HepG2 (cell line): ENCODE measurements at regions not wholly inside any gene's neighbourhood (a gene's known extent, or its start where the extent isn't known, plus 50 kb on each side); places are given as distances from the start of the nearest gene placed in this dataset.

Source experiments
- ATF7 ChIP-seq, 2 experiments: fragments of 450-650 bp in 1 of 2; sonication (generic) in 1 of 2; formaldehyde crosslinking in 1 of 2; IDR thresholded peaks; 2 replicates each; pipeline versions ENCODE4 v1.4.0 to v1.6.1; 2016 to 2020; ENCODE audit warnings: antibody characterized with exemption in 1 of 2, mild to moderate bottlenecking in 1 of 2, missing genetic modification reagents in 1 of 2
- EHMT2 ChIP-seq: fragments of 200-600 bp; sonication (generic); IDR thresholded peaks from 2 replicates; pipeline ENCODE4 v1.7.0; 2017; ENCODE audit warnings: antibody characterized with exemption, low read depth, low read length, borderline replicate concordance
- FOXA3 ChIP-seq: IDR thresholded peaks from 2 replicates; pipeline ENCODE4 v1.6.1; 2016; ENCODE audit warnings: missing genetic modification reagents, missing compliant biosample characterization
- KLF6 ChIP-seq: IDR thresholded peaks from 2 replicates; pipeline ENCODE4 v1.8.0; 2016; ENCODE audit warnings: missing biosample characterization, missing genetic modification reagents
- SMC3 ChIP-seq: IDR thresholded peaks from 2 replicates; pipeline ENCODE4 v1.6.1; 2011; ENCODE audit warnings: low read length, improper control_type of control experiment
- TOE1 ChIP-seq: sonication (generic); formaldehyde crosslinking; IDR thresholded peaks from 2 replicates; pipeline ENCODE4 v1.4.0; 2020; ENCODE audit warnings: mild to moderate bottlenecking, missing genetic modification reagents
- ZBTB2 ChIP-seq: sonication (generic); formaldehyde crosslinking; IDR thresholded peaks from 2 replicates; pipeline ENCODE4 v1.8.0; 2022; ENCODE audit warnings: low read depth, missing genetic modification reagents
- ZBTB20 ChIP-seq: sonication (generic); formaldehyde crosslinking; IDR thresholded peaks from 2 replicates; pipeline ENCODE4 v1.8.1; 2023; ENCODE audit warnings: missing genetic modification reagents, low read depth, mild to moderate bottlenecking, borderline replicate concordance
- ZNF17 ChIP-seq: sonication (generic); formaldehyde crosslinking; IDR thresholded peaks from 2 replicates; pipeline ENCODE4 v1.5.0; 2020; ENCODE audit warnings: mild to moderate bottlenecking, missing genetic modification reagents
- ZNF20 ChIP-seq: sonication (generic); formaldehyde crosslinking; IDR thresholded peaks from 2 replicates; pipeline ENCODE4 v1.4.0; 2020; ENCODE audit warnings: mild to moderate bottlenecking, moderate library complexity, missing genetic modification reagents
- ZNF224 ChIP-seq: sonication (generic); formaldehyde crosslinking; IDR thresholded peaks from 2 replicates; pipeline ENCODE4 v1.5.0; 2020; ENCODE audit warnings: mild to moderate bottlenecking, missing genetic modification reagents
- ZNF510 ChIP-seq: sonication (generic); formaldehyde crosslinking; IDR thresholded peaks from 2 replicates; pipeline ENCODE4 v1.4.0; 2020; ENCODE audit warnings: low read depth, mild to moderate bottlenecking, missing genetic modification reagents
- ZNF563 ChIP-seq: sonication (generic); formaldehyde crosslinking; IDR thresholded peaks from 2 replicates; pipeline ENCODE4 v1.8.0; 2022; ENCODE audit warnings: mild to moderate bottlenecking, moderate library complexity, missing genetic modification reagents
- TF ChIP-seq, protein P1 (sequence below): sonication (generic); formaldehyde crosslinking; IDR thresholded peaks from 2 replicates; pipeline ENCODE4 v1.8.0; 2022; ENCODE audit warnings: missing genetic modification reagents, mild to moderate bottlenecking, inconsistent platforms, borderline replicate concordance
- TF ChIP-seq, protein P2 (sequence below): IDR thresholded peaks from 2 replicates; pipeline ENCODE4 v1.6.1; 2012; ENCODE audit warnings: low read length, improper control_type of control experiment
- TF ChIP-seq, protein P3 (sequence below): sonication (generic); IDR thresholded peaks from 2 replicates; pipeline ENCODE4 v1.6.1; 2016; ENCODE audit warnings: low read depth, borderline replicate concordance

DNA sequence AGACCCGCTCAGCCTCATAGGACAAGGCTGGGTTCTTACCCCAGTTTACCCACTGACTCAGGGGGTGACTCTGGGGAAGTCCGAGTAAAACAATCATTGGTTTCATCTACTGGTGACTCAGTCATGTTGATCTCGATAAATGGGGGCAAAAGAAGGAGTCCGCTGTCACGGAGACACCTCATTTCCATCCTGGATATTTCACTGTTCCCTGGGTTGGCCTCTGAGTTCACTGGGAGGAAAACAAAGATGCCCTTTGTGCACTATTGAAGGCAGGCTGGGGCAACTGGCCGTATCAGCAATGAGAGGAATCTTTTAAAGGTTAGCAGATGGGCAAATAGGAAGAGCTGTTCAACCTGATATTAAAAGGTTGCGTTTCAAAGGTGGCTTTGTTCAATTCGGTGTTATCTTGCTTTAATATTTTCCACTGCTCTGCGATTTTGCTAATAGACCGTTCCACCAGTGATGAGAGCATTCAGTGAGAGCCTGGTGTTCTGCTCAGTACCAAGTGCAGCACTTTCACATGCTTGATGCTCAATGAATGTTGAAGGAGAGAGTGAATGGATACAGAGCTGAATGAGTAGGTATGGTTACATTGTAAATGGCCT, 110.2 kb upstream of the EGFLAM start (continued):
- TF ChIP-seq, protein P1, sequence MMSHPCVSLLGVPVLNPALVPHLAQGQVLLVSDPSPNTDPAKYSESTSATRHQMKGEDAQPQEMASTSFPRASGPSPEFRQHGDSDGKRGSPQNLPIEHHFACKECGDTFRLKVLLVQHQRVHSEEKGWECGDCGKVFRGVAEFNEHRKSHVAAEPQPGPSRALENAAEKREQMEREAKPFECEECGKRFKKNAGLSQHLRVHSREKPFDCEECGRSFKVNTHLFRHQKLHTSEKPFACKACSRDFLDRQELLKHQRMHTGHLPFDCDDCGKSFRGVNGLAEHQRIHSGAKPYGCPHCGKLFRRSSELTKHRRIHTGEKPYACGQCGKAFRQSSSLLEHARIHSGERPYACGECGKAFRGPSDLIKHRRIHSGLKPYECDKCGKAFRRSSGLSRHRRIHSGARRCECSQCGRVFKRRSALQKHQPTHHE (CRISPR knock-in tag): no peak
- TF ChIP-seq EHMT2 (peak; percentile 65; the same call in 1 of the 2 replicates), ZBTB2 (CRISPR knock-in tag) (no peak), SMC3 (no peak; the same call in 1 of the 2 replicates), ZBTB20 (CRISPR knock-in tag) (no peak), KLF6 (CRISPR knock-in tag) (no peak), ZNF17 (no peak), TOE1 (no peak), ZNF20 (CRISPR knock-in tag) (no peak), ZNF510 (no peak), ATF7 (IDR thresholded peaks at IDR 0.05) (no peak), ATF7 (CRISPR knock-in tag; IDR thresholded peaks at IDR 0.05) (no peak), FOXA3 (CRISPR knock-in tag) (peak; percentile 66), ZNF563 (CRISPR knock-in tag) (no peak), ZNF224 (CRISPR knock-in tag) (no peak)
- TF ChIP-seq, protein P2, sequence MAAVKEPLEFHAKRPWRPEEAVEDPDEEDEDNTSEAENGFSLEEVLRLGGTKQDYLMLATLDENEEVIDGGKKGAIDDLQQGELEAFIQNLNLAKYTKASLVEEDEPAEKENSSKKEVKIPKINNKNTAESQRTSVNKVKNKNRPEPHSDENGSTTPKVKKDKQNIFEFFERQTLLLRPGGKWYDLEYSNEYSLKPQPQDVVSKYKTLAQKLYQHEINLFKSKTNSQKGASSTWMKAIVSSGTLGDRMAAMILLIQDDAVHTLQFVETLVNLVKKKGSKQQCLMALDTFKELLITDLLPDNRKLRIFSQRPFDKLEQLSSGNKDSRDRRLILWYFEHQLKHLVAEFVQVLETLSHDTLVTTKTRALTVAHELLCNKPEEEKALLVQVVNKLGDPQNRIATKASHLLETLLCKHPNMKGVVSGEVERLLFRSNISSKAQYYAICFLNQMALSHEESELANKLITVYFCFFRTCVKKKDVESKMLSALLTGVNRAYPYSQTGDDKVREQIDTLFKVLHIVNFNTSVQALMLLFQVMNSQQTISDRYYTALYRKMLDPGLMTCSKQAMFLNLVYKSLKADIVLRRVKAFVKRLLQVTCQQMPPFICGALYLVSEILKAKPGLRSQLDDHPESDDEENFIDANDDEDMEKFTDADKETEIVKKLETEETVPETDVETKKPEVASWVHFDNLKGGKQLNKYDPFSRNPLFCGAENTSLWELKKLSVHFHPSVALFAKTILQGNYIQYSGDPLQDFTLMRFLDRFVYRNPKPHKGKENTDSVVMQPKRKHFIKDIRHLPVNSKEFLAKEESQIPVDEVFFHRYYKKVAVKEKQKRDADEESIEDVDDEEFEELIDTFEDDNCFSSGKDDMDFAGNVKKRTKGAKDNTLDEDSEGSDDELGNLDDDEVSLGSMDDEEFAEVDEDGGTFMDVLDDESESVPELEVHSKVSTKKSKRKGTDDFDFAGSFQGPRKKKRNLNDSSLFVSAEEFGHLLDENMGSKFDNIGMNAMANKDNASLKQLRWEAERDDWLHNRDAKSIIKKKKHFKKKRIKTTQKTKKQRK: no peak
- TF ChIP-seq, protein P3, sequence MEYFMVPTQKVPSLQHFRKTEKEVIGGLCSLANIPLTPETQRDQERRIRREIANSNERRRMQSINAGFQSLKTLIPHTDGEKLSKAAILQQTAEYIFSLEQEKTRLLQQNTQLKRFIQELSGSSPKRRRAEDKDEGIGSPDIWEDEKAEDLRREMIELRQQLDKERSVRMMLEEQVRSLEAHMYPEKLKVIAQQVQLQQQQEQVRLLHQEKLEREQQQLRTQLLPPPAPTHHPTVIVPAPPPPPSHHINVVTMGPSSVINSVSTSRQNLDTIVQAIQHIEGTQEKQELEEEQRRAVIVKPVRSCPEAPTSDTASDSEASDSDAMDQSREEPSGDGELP: peak; percentile 32; the same call in 1 of the 2 replicates
